H1 (cell line): ENCODE measurements at regions not wholly inside any gene's neighbourhood (a gene's known extent, or its start where the extent isn't known, plus 50 kb on each side); places are given as distances from the start of the nearest gene placed in this dataset.

ENCODE experiments used
- CHD7 ChIP-seq: fragments of 300-600 bp; sonication (generic); IDR thresholded peaks from 2 replicates; pipeline ENCODE4 v1.7.1; 2012; ENCODE audit warnings: low read length, moderate library complexity, mild to moderate bottlenecking, inconsistent platforms; ENCODE audit not compliant: insufficient replicate concordance
- KDM1A ChIP-seq: fragments of 200-600, 300-600 bp; sonication (generic); IDR thresholded peaks from 2 replicates; pipeline ENCODE4 v1.7.1; 2016; ENCODE audit warnings: mild to moderate bottlenecking, low read length, borderline replicate concordance
- RAD21 ChIP-seq, 2 experiments: IDR thresholded peaks in 1 of 2; conservative IDR thresholded peaks in 1 of 2; 2 replicates each; pipeline ENCODE4 v1.6.1; 2011; ENCODE audit warnings: low read depth in 2 of 2, low read length in 2 of 2, improper control_type of control experiment in 1 of 2, inconsistent platforms in 1 of 2, mild to moderate bottlenecking in 1 of 2, moderate library complexity in 1 of 2
- RBBP5 ChIP-seq: IDR thresholded peaks from 2 replicates; pipeline ENCODE4 v1.7.1; 2012; ENCODE audit warnings: low read depth, mild to moderate bottlenecking, inconsistent platforms, low read length, moderate library complexity, borderline replicate concordance
- SIRT6 ChIP-seq: IDR thresholded peaks from one replicate; pipeline ENCODE4 v1.7.1; 2012; ENCODE audit warnings: low read length, inconsistent platforms
- SRF ChIP-seq: IDR thresholded peaks from 2 replicates; pipeline ENCODE4 v1.6.1; 2011; ENCODE audit warnings: mild to moderate bottlenecking, low read depth, low read length, moderate library complexity

DNA sequence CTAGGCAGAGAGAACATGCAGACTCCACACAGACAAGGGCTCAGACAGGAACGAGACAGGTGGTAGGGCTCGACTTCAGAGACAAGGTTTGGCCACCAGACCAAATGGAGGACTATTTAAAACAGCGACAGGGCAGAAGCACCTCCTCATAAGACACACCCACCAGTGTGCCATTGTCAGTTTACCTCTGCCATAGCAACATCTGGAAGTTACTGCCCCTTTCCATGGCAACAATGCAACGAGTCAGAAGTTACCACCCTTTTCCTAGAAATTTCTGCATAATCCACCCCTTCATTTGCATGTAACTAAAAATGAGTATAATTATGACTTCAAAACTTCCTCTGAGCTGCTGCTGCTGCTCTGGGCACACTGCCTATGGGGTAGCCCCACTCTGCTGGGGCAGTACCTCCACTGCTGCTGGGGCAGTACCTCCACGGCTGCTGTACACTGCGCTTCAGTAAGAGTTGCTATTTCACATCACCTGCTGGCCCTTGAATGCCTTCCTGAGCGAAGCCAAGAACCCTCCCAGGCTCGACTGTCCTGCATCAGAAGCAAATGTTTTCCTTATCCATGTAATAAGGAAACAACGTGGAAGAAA, 2222.3 kb upstream of the AGA start (continued):
- TF ChIP-seq RAD21 (IDR thresholded peaks at IDR 0.05 in 1 of 2, conservative IDR thresholded peaks at IDR 0.05 in 1 of 2; ENCODE audit: low read depth in 2 of 2, low read length in 2 of 2) (no peak), KDM1A (no peak), CHD7 (no peak), RBBP5 (no peak), SRF (no peak), SIRT6 (no peak)
